Endometrium (tissue), 2 donors: ENCODE measurements at regions not wholly inside any gene's neighbourhood (a gene's known extent, or its start where the extent isn't known, plus 50 kb on each side); places are given as distances from the start of the nearest gene placed in this dataset.

ENCODE experiments used
- FAIRE-seq: peaks from 2 replicates; lab custom pipeline; 2012; peaks lifted over from hg19 to GRCh38; lab: Jason Lieb, UNC
- donor health status: control.
- donor health status: control.

- no peak for FAIRE-seq
Observed at GRCh38 chr14:53609009-53609408, 347.6 kb downstream of the BMP4 start.

- no peak for FAIRE-seq
Observed at GRCh38 chr14:53608369-53608768, 348.3 kb downstream of the BMP4 start.

- FAIRE-seq: no peak
Observed at GRCh38 chr14:53606203-53606602, 350.4 kb downstream of the BMP4 start.

- FAIRE-seq: no peak
Observed at GRCh38 chr14:53605562-53605961, 351.1 kb downstream of the BMP4 start.

GRCh38 chr14:53603994-53604393 is 352.6 kb downstream of the BMP4 start:
- FAIRE-seq: no peak

GRCh38 chr14:53601409-53601808 is 355.2 kb downstream of the BMP4 start:
- FAIRE-seq: no peak

- no peak for FAIRE-seq
Observed at GRCh38 chr14:53599221-53599945, 357.2 kb downstream of the BMP4 start.

- FAIRE-seq: peak; percentile 55
Observed at GRCh38 chr14:53596853-53597525, 359.6 kb downstream of the BMP4 start.

- FAIRE-seq: no peak
Observed at GRCh38 chr14:53591816-53592215, 364.8 kb downstream of the BMP4 start.

GRCh38 chr14:53581504-53581903 is 375.1 kb downstream of the BMP4 start:
- FAIRE-seq: no peak

GRCh38 chr14:53571641-53572328 is 384.8 kb downstream of the BMP4 start:
- FAIRE-seq: peak; percentile 55

GRCh38 chr14:53570411-53571387 is 385.9 kb downstream of the BMP4 start:
- FAIRE-seq: no peak

GRCh38 chr14:53569446-53569845 is 387.2 kb downstream of the BMP4 start:
- peak; percentile 70 for FAIRE-seq

- no peak for FAIRE-seq
Observed at GRCh38 chr14:53567236-53567780, 389.3 kb downstream of the BMP4 start.

- FAIRE-seq: no peak
Observed at GRCh38 chr14:53564870-53565269, 391.8 kb downstream of the BMP4 start.

GRCh38 chr14:53563628-53564027 is 393.0 kb downstream of the BMP4 start:
- no peak for FAIRE-seq

- no peak for FAIRE-seq
Observed at GRCh38 chr14:53553221-53553620, 400.1 kb upstream of the DDHD1 start.

GRCh38 chr14:53551862-53552261 is 398.7 kb upstream of the DDHD1 start:
- no peak for FAIRE-seq

GRCh38 chr14:53550776-53551175 is 397.7 kb upstream of the DDHD1 start:
- no peak for FAIRE-seq

- FAIRE-seq: no peak
Observed at GRCh38 chr14:53549956-53550355, 396.8 kb upstream of the DDHD1 start.

GRCh38 chr14:53547593-53547992 is 394.5 kb upstream of the DDHD1 start:
- no peak for FAIRE-seq

- FAIRE-seq: no peak
Observed at GRCh38 chr14:53545217-53545616, 392.1 kb upstream of the DDHD1 start.
